Neural progenitor cell (in vitro differentiated cells): ENCODE measurements at regions not wholly inside any gene's neighbourhood (a gene's known extent, or its start where the extent isn't known, plus 50 kb on each side); places are given as distances from the start of the nearest gene placed in this dataset.

Source experiments
- EZH2 ChIP-seq: fragments of 200-600 bp; sonication (generic); IDR thresholded peaks from 2 replicates; pipeline ENCODE4 v1.6.1; 2017; ENCODE audit warnings: antibody characterized with exemption, mild to moderate bottlenecking, moderate library complexity
- TF ChIP-seq, protein P1 (sequence below): fragments of 200-600 bp; sonication (generic); IDR thresholded peaks from 2 replicates; pipeline ENCODE4 v1.5.1; 2017; ENCODE audit warnings: antibody characterized with exemption, mild to moderate bottlenecking

DNA sequence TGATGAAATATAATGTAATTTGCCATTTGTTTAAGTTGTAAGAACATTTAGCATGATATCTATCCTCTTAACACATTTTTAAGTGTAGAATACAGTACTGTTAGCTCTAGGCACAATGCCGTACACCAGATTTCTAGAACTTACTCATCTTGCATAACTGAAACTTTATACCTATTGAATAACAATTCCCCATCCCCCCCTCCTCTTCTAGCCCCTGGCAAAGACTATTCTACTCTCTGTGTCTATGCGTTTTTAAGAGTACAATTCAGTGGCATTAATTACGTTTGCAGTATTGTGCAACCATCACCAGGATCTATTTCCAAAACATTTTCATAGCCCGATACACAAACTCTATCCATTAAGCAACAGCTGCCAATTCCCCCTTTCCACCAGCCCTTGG, 261.7 kb downstream of the PLOD2 start:
- TF ChIP-seq, protein P1, sequence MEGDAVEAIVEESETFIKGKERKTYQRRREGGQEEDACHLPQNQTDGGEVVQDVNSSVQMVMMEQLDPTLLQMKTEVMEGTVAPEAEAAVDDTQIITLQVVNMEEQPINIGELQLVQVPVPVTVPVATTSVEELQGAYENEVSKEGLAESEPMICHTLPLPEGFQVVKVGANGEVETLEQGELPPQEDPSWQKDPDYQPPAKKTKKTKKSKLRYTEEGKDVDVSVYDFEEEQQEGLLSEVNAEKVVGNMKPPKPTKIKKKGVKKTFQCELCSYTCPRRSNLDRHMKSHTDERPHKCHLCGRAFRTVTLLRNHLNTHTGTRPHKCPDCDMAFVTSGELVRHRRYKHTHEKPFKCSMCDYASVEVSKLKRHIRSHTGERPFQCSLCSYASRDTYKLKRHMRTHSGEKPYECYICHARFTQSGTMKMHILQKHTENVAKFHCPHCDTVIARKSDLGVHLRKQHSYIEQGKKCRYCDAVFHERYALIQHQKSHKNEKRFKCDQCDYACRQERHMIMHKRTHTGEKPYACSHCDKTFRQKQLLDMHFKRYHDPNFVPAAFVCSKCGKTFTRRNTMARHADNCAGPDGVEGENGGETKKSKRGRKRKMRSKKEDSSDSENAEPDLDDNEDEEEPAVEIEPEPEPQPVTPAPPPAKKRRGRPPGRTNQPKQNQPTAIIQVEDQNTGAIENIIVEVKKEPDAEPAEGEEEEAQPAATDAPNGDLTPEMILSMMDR: no peak
- TF ChIP-seq EZH2: no peak
